DND-41 (cell line): ENCODE measurements at regions not wholly inside any gene's neighbourhood (a gene's known extent, or its start where the extent isn't known, plus 50 kb on each side); places are given as distances from the start of the nearest gene placed in this dataset.

Source experiments
- EZH2 ChIP-seq: IDR thresholded peaks from 3 replicates; pipeline ENCODE4 v1.6.1; 2012; ENCODE audit warnings: borderline replicate concordance, low read depth, mild to moderate bottlenecking, moderate library complexity, low read length, inconsistent platforms; ENCODE audit not compliant: severe bottlenecking
- TF ChIP-seq, protein P1 (sequence below): IDR thresholded peaks from 2 replicates; pipeline ENCODE4 v1.5.1; 2012; ENCODE audit warnings: borderline replicate concordance, low read length, moderate library complexity, mild to moderate bottlenecking; ENCODE audit not compliant: poor library complexity, severe bottlenecking; ENCODE audit errors: extremely low read depth

DNA sequence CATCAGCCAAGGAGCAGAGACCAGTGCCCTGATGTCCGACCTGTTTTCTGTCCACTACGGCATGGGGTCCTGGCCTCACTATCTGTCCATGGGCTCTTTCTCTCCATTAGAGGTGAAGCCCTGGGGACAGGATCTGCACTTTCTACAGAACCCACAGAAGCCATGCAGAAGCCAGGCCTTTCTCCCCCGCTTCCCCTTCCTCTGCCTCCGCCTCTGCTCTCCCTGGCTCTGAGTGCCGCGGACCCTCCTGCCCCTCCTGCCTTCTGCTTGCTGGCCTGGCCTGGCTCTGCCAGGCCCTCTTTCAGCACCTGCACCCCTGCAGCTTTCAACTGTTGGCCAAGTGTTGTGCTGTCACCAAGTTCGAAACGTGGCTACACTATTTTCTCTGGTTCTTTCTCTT, 439.8 kb upstream of the ZMIZ1 start:
- TF ChIP-seq, protein P1, sequence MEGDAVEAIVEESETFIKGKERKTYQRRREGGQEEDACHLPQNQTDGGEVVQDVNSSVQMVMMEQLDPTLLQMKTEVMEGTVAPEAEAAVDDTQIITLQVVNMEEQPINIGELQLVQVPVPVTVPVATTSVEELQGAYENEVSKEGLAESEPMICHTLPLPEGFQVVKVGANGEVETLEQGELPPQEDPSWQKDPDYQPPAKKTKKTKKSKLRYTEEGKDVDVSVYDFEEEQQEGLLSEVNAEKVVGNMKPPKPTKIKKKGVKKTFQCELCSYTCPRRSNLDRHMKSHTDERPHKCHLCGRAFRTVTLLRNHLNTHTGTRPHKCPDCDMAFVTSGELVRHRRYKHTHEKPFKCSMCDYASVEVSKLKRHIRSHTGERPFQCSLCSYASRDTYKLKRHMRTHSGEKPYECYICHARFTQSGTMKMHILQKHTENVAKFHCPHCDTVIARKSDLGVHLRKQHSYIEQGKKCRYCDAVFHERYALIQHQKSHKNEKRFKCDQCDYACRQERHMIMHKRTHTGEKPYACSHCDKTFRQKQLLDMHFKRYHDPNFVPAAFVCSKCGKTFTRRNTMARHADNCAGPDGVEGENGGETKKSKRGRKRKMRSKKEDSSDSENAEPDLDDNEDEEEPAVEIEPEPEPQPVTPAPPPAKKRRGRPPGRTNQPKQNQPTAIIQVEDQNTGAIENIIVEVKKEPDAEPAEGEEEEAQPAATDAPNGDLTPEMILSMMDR = no peak
- no peak for TF ChIP-seq EZH2
